ENCODE measurements at regions not wholly inside any gene's neighbourhood (a gene's known extent, or its start where the extent isn't known, plus 50 kb on each side); places are given as distances from the start of the nearest gene placed in this dataset.

GRCh38 chr3:110815008-110815583 is 256.5 kb upstream of the NECTIN3 start:
- TF ChIP-seq YY1 (IDR thresholded peaks at IDR 0.05; ENCODE audit: insufficient read depth, insufficient read length) (no peak), SUZ12 (IDR thresholded peaks at IDR 0.05; ENCODE audit: extremely low read depth, insufficient read depth, insufficient read length) (no peak), ZNF274 (IDR thresholded peaks at IDR 0.05; ENCODE audit: low read depth, low read length) (no peak)

All from NT2/D1 (cell line).